GM21529 (cell line): ENCODE measurements at regions not wholly inside any gene's neighbourhood (a gene's known extent, or its start where the extent isn't known, plus 50 kb on each side); places are given as distances from the start of the nearest gene placed in this dataset.

Source experiments
- ATAC-seq: cut with Tn5 transposase; IDR thresholded peaks from one replicate; pipeline ENCODE4 v1.9.1; 2021; ENCODE audit not compliant: unreplicated experiment

DNA sequence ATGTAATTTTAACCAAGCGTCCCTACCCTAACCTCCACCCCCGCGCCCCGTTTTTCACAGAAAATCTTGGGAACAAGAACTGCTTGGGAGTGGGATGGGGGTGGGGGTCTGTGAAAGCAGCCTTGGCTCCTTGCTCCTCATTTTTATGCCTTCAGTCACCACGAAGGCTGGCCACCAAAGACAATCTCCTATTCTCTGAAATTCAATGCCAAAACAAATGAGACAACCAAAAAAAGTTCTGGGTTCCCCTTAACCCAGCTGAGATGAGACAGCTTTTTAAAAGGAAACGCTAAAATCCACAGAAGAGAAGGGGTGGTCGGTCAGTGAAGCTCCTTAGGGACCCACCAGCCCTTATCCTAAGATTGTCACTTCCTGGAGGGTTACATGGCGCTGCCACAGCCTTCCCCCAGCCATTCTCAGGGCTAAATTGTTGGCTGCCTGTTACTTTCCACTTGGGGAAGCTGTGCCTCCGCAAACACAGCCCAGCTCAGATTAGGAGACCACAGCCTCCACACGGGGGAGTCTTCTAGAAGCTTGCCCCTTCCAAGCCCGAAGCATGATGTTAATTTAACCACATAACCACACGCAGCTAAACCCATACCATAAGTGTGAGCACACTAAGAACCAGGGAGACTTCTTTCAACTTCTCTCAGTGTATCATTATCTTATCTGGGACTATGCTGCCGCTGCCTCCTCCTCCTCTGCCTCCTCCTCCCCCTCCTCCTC, 136.3 kb downstream of the FOXD1 start:
- no peak for ATAC-seq

DNA sequence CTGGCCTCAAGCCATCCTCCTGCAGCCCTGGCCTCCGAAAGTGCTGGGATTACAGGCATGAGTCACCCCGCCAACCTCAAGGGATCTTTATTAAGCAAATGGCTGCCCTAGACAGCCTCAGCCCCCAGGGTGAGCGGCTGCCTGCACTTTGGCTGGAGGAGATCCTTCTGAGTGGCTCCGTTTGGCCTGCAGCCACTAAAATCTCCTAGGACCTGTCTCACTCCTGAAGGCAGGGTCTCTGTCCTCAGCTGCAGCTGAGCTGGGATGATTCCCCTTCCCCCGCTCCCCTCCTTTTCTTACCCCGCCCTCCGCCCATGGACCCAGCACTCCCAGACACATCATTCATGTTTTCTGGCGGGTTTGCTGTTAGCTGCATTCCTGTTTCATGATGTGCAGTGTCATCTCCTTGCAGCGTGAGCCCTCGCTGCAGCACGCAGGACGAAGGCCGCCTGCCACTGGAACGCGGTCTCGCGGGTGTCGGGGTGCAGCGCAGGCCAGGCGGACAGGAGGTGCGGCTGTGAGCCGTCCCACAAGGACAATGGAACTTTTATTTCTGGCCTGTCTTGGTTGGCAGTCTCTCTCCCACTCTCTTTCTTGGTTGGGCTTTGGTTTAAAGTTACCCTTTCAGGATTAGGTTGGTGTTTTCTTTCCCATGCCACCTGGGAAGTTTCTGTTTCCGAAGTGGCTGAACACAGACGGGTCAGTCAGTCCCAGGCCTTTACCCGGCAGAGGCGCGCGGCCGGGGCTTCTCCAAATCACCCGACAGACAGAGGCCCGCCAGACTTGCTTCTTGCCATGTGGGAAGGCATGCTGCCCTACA, 137.1 kb downstream of the FOXD1 start:
- no peak for ATAC-seq

- no peak for ATAC-seq
Measured at GRCh38 chr5:73307645-73308355, 134.8 kb downstream of the TMEM174 start.

DNA sequence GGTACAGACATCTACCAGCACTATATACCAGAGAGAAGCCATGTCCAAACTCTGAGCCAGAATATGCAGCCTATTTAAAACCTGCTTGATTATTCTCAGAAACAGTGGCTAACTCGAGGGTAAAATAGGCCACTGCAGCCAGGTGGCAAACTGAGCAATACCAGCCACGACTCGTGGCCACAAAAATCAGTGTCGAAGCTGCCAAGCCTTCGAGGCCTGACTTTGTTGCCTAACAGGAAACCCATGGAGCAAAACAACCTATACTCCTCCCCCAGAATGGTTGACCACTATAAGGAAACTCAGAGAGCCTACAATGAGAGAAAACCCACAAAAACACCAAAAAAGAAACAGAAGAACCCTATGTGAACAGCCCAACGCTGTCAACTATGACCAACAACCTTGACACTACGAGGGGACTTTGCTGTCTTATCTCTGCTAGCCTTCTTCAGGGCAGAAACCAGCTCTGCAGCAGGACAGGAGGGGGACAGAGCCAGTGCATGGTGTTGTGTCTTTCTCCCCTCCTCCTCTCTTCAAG, 133.8 kb downstream of the TMEM174 start:
- ATAC-seq, result no peak

GRCh38 chr5:73306078-73306719, 133.2 kb downstream of the TMEM174 start:
- ATAC-seq, result no peak

- ATAC-seq, result no peak
Measured at GRCh38 chr5:73305386-73305785, 132.4 kb downstream of the TMEM174 start.

- no peak for ATAC-seq
Measured at GRCh38 chr5:73304381-73304780, 131.4 kb downstream of the TMEM174 start.

- no peak for ATAC-seq
Measured at GRCh38 chr5:73303148-73304079, 130.4 kb downstream of the TMEM174 start.

GRCh38 chr5:73302797-73303147, 129.8 kb downstream of the TMEM174 start:
- no peak for ATAC-seq

GRCh38 chr5:73301208-73301901, 128.4 kb downstream of the TMEM174 start:
- ATAC-seq, result no peak

DNA sequence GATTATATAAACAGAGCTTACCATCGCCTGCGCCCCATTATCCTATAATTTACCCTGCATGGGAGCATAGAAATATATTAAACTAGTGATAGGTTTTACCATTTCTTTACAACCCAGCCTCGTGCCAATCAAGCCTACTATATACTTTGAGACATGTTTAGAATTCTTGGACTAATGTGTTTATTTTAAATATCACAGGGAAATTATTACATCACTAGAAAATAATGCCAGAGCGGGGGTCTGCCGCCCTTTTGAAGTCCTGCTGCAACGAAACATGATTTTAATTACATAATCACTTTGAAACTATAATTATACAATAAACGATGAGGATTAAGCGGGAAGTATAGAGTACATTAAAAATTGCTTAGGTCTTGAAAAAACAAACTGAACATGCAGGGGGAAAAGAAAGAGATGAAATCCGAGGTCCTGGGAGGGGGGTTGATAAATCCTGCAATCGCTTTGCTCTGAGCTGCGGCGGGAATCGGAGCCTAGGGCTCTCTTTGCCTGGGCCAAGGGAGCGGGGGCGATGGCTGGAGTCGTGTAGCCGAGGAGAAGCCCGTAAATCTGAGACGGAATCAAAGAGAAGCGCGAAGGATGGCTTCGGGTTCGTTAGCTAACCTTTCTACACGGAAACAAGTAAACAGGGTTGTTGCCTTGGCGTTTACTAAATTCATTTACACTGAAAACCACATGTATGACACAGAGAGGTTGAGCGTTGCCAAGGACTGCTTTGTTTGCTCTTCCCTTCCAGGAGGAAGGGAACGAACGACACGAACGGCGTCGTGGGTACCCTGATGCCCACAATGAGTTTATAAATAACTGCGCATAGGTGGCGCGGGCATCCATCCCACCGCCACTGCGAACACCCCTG, 127.6 kb downstream of the TMEM174 start:
- ATAC-seq, result no peak

- no peak for ATAC-seq
Measured at GRCh38 chr5:73299665-73300336, 126.8 kb downstream of the TMEM174 start.

DNA sequence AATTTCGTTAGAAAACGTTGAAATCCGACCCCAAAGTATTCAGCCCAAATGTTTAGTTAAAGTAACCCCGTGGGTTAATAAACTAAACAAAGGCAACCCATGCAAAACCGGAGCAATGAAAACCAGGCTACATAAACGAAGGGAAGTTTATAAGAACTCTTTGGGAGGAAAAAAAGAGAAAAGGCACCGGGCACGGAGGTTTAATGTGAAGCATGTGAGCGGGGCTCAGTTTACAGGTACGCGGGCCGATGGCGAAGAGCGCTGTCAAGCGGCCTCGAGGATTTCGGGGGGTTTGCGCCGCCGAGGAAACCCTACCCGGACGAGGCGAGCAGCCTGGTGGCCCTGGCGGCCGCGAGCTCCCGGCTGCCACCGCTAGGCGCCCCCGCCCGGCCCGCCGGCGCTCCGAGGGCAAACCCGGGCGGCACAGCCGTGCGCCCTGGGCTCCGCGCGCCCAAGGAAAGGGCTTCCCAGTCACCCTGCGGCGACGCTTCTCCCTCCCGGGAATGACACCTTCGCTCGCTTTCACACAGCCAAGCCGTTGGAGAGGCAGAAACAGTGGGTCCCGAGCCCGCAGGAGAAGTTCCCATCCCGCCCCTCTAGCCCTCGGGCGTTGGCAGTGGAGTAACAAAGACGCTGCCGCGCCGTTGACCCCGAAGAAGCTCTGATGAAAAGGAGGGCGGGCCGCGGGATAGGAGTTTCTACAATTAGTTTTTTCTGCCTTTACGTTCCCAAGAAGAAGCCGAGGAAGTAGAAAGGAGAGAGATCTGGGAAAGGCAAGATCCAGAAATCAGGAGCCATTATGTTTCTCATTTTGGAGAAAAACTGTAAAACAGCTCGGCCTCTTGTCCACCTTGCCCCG, 126.0 kb downstream of the TMEM174 start:
- no peak for ATAC-seq

DNA sequence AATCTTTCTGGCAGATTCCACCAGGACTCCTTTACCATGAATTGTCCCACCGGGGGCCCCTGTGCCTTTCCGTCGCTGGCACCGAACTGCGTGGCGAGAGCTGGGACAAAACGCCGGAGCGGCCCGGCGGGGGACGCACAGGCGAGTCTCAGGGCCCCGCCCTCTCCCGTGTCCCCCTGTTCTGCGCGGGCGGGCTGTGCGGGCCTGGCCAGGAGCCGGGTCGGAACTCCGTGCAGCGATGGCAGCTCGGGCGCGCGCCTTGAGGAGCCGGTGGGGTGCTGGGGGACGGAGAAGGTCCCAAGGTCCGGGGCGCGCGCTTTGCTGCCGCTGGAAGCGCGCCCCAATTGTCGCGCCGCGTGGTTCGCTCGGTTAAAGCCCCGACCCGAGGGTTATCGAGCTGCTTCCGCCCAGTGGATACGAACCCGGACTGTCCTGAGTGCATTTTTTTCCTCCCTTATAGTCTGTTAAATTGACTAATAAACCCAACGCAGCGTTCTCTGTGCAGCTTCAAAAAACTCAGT, 125.3 kb downstream of the TMEM174 start:
- ATAC-seq, result no peak

- ATAC-seq, result no peak
Measured at GRCh38 chr5:73297430-73297829, 124.4 kb downstream of the TMEM174 start.

DNA sequence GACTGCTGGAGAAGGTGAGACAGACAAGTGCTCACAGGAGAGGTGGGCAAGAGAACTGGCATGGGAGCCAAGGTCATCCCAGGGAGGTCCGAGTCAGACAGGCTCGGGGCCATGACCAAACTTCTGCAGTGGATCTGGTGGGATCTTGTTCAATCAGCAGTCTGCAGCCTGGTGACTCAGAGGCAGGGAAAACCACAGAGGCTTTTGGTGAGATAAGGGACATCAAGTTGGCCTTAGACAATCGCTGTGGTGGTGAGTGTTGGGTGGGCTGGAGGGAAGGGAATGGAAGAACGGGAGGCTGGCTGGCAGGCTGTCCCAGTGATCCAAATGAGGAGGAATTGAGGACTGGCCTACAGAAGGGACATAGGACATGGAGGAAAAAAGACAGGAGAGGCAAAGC, 123.8 kb downstream of the TMEM174 start:
- no peak for ATAC-seq

DNA sequence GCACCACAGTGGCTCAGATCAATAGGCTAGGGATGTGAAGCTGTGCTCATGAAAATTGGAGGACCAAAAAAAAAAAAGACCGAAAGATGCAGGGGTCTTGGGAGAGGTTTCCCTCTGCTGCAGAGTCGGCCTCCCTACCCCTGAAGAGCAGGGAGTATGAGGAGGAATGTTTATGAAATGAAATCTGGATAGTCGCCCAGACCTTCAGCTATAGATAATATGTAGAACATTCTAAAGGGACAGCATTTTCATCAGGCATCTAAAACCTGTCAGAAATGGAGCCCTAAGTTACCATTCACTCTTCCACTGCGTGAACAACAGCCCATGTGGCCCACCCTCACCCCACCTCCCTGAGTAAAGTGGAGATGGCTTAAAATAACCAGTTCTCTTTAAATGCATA, 122.9 kb downstream of the TMEM174 start:
- no peak for ATAC-seq
